ENCODE measurements at regions not wholly inside any gene's neighbourhood (a gene's known extent, or its start where the extent isn't known, plus 50 kb on each side); places are given as distances from the start of the nearest gene placed in this dataset.
A peak's percentile ranks its signal among the peaks of the same experiment; 100 is the strongest.

GRCh38 chr12:23204933-23205778 lies 580.2 kb downstream of the ETNK1 start:
- H3K27ac ChIP-seq (ENCODE audit: low read depth in 1 of 2, low read length in 1 of 2), result no peak overlapping the region
- H3K4me1 ChIP-seq (ENCODE audit: control insufficient read depth in 2 of 2, insufficient read depth in 2 of 2, low read length in 2 of 2), result no peaks in the 10 kb centered on the region
- WGBS, result 11% methylated on average over 3 of the region's 3 CpGs
- DNase-seq (ENCODE audit: low read depth in 6 of 9, low spot score in 9 of 9), result peak in 8 of 9 donors; percentile 4 to 43 (median 13)
- no peaks in the 10 kb centered on the region for H3K9me3 ChIP-seq (ENCODE audit: control insufficient read depth in 2 of 2, insufficient read depth in 1 of 2, low read length in 1 of 2)
- no peak overlapping the region for H3K4me3 ChIP-seq (ENCODE audit: low read length in 2 of 2)
- H3K36me3 ChIP-seq (ENCODE audit: control insufficient read depth in 2 of 2, insufficient read depth in 2 of 2, low read length in 1 of 2), result no peaks in the 10 kb centered on the region
- no peaks in the 10 kb centered on the region for H3K27me3 ChIP-seq (ENCODE audit: control insufficient read depth in 2 of 2, insufficient read depth in 1 of 2, low read length in 1 of 2)

GRCh38 chr12:23209793-23210192 lies 584.8 kb downstream of the ETNK1 start:
- H3K36me3 ChIP-seq (ENCODE audit: control insufficient read depth in 2 of 2, insufficient read depth in 2 of 2, low read length in 1 of 2), result no peaks in the 10 kb centered on the region
- H3K4me1 ChIP-seq (ENCODE audit: control insufficient read depth in 2 of 2, insufficient read depth in 2 of 2, low read length in 2 of 2), result no peaks in the 10 kb centered on the region
- H3K27ac ChIP-seq (ENCODE audit: low read depth in 1 of 2, low read length in 1 of 2), result no peak overlapping the region
- no peak for DNase-seq (ENCODE audit: low read depth in 6 of 9, low spot score in 9 of 9)
- 98% methylated on average over 2 of the region's 2 CpGs for WGBS
- no peaks in the 10 kb centered on the region for H3K9me3 ChIP-seq (ENCODE audit: control insufficient read depth in 2 of 2, insufficient read depth in 1 of 2, low read length in 1 of 2)
- no peaks in the 10 kb centered on the region for H3K27me3 ChIP-seq (ENCODE audit: control insufficient read depth in 2 of 2, insufficient read depth in 1 of 2, low read length in 1 of 2)
- no peak overlapping the region for H3K4me3 ChIP-seq (ENCODE audit: low read length in 2 of 2)

GRCh38 chr12:23210573-23210972 lies 585.6 kb downstream of the ETNK1 start:
- Histone ChIP-seq H3K27ac (ENCODE audit: low read depth in 1 of 2, low read length in 1 of 2) (no peak overlapping the region), H3K9me3 (ENCODE audit: control insufficient read depth in 2 of 2, insufficient read depth in 1 of 2, low read length in 1 of 2) (peaks cover 0 to 1% of the 10 kb centered on the region in 2 donors), H3K27me3 (ENCODE audit: control insufficient read depth in 2 of 2, insufficient read depth in 1 of 2, low read length in 1 of 2) (no peaks in the 10 kb centered on the region), H3K36me3 (ENCODE audit: control insufficient read depth in 2 of 2, insufficient read depth in 2 of 2, low read length in 1 of 2) (no peaks in the 10 kb centered on the region), H3K4me3 (ENCODE audit: low read length in 2 of 2) (no peak overlapping the region), H3K4me1 (ENCODE audit: control insufficient read depth in 2 of 2, insufficient read depth in 2 of 2, low read length in 2 of 2) (no peaks in the 10 kb centered on the region)
- 99% methylated on average over 4 of the region's 4 CpGs for WGBS
- DNase-seq (ENCODE audit: low read depth in 6 of 9, low spot score in 9 of 9), result no peak

GRCh38 chr12:23211384-23212320 lies 586.7 kb downstream of the ETNK1 start:
- H3K9me3 ChIP-seq (ENCODE audit: control insufficient read depth in 2 of 2, insufficient read depth in 1 of 2, low read length in 1 of 2), result peaks cover 0 to 9% of the 10 kb centered on the region in 2 donors
- H3K4me3 ChIP-seq (ENCODE audit: low read length in 2 of 2), result no peak overlapping the region
- H3K27me3 ChIP-seq (ENCODE audit: control insufficient read depth in 2 of 2, insufficient read depth in 1 of 2, low read length in 1 of 2), result no peaks in the 10 kb centered on the region
- no peaks in the 10 kb centered on the region for H3K4me1 ChIP-seq (ENCODE audit: control insufficient read depth in 2 of 2, insufficient read depth in 2 of 2, low read length in 2 of 2)
- DNase-seq (ENCODE audit: low read depth in 6 of 9, low spot score in 9 of 9), result no peak
- WGBS, result 93% methylated on average over 7 of the region's 7 CpGs
- no peaks in the 10 kb centered on the region for H3K36me3 ChIP-seq (ENCODE audit: control insufficient read depth in 2 of 2, insufficient read depth in 2 of 2, low read length in 1 of 2)
- H3K27ac ChIP-seq (ENCODE audit: low read depth in 1 of 2, low read length in 1 of 2), result no peak overlapping the region

GRCh38 chr12:23217158-23217557 lies 592.2 kb downstream of the ETNK1 start:
- Histone ChIP-seq H3K36me3 (ENCODE audit: control insufficient read depth in 2 of 2, insufficient read depth in 2 of 2, low read length in 1 of 2) (no peaks in the 10 kb centered on the region), H3K27ac (ENCODE audit: low read depth in 1 of 2, low read length in 1 of 2) (no peak overlapping the region)

GRCh38 chr12:23217667-23218066 lies 592.7 kb downstream of the ETNK1 start:
- Histone ChIP-seq H3K4me3 (ENCODE audit: low read length in 2 of 2) (no peak overlapping the region), H3K9me3 (ENCODE audit: control insufficient read depth in 2 of 2, insufficient read depth in 1 of 2, low read length in 1 of 2) (peaks cover 0 to 9% of the 10 kb centered on the region in 2 donors), H3K4me1 (ENCODE audit: control insufficient read depth in 2 of 2, insufficient read depth in 2 of 2, low read length in 2 of 2) (no peaks in the 10 kb centered on the region), H3K36me3 (ENCODE audit: control insufficient read depth in 2 of 2, insufficient read depth in 2 of 2, low read length in 1 of 2) (no peaks in the 10 kb centered on the region), H3K27ac (ENCODE audit: low read depth in 1 of 2, low read length in 1 of 2) (no peak overlapping the region), H3K27me3 (ENCODE audit: control insufficient read depth in 2 of 2, insufficient read depth in 1 of 2, low read length in 1 of 2) (no peaks in the 10 kb centered on the region)
- no peak for DNase-seq (ENCODE audit: low read depth in 6 of 9, low spot score in 9 of 9)
- 89% methylated on average over 2 of the region's 2 CpGs for whole genome bisulfite sequencing

More at GRCh38 chr12:23217158-23217557, 592.2 kb downstream of the ETNK1 start:
- Histone ChIP-seq H3K9me3 (ENCODE audit: control insufficient read depth in 2 of 2, insufficient read depth in 1 of 2, low read length in 1 of 2) (peaks cover 0 to 9% of the 10 kb centered on the region in 2 donors), H3K4me1 (ENCODE audit: control insufficient read depth in 2 of 2, insufficient read depth in 2 of 2, low read length in 2 of 2) (no peaks in the 10 kb centered on the region), H3K27me3 (ENCODE audit: control insufficient read depth in 2 of 2, insufficient read depth in 1 of 2, low read length in 1 of 2) (no peaks in the 10 kb centered on the region), H3K4me3 (ENCODE audit: low read length in 2 of 2) (no peak overlapping the region)
- no peak for DNase-seq (ENCODE audit: low read depth in 6 of 9, low spot score in 9 of 9)

- H3K36me3 ChIP-seq (ENCODE audit: control insufficient read depth in 2 of 2, insufficient read depth in 2 of 2, low read length in 1 of 2), result no peaks in the 10 kb centered on the region
- WGBS, result 80% methylated on average over 4 of the region's 4 CpGs
- no peak overlapping the region for H3K27ac ChIP-seq (ENCODE audit: low read depth in 1 of 2, low read length in 1 of 2)
- H3K4me3 ChIP-seq (ENCODE audit: low read length in 2 of 2), result no peak overlapping the region
- no peak for DNase-seq (ENCODE audit: low read depth in 6 of 9, low spot score in 9 of 9)
- H3K4me1 ChIP-seq (ENCODE audit: control insufficient read depth in 2 of 2, insufficient read depth in 2 of 2, low read length in 2 of 2), result no peaks in the 10 kb centered on the region
- no peaks in the 10 kb centered on the region for H3K27me3 ChIP-seq (ENCODE audit: control insufficient read depth in 2 of 2, insufficient read depth in 1 of 2, low read length in 1 of 2)
- peaks cover 0 to 3% of the 10 kb centered on the region in 2 donors for H3K9me3 ChIP-seq (ENCODE audit: control insufficient read depth in 2 of 2, insufficient read depth in 1 of 2, low read length in 1 of 2)
Measured at GRCh38 chr12:23221066-23221465, 596.1 kb downstream of the ETNK1 start.

- Histone ChIP-seq H3K36me3 (ENCODE audit: control insufficient read depth in 2 of 2, insufficient read depth in 2 of 2, low read length in 1 of 2) (no peaks in the 10 kb centered on the region), H3K27me3 (ENCODE audit: control insufficient read depth in 2 of 2, insufficient read depth in 1 of 2, low read length in 1 of 2) (no peaks in the 10 kb centered on the region), H3K4me3 (ENCODE audit: low read length in 2 of 2) (no peak overlapping the region), H3K27ac (ENCODE audit: low read depth in 1 of 2, low read length in 1 of 2) (no peak overlapping the region), H3K4me1 (ENCODE audit: control insufficient read depth in 2 of 2, insufficient read depth in 2 of 2, low read length in 2 of 2) (no peaks in the 10 kb centered on the region), H3K9me3 (ENCODE audit: control insufficient read depth in 2 of 2, insufficient read depth in 1 of 2, low read length in 1 of 2) (no peaks in the 10 kb centered on the region)
- 7% methylated on average over 1 of the region's 1 CpG for WGBS
- DNase-seq (ENCODE audit: low read depth in 6 of 9, low spot score in 9 of 9), result no peak
Measured at GRCh38 chr12:23221926-23222325, 597.0 kb downstream of the ETNK1 start.

- Histone ChIP-seq H3K4me3 (ENCODE audit: low read length in 2 of 2) (no peak overlapping the region), H3K27me3 (ENCODE audit: control insufficient read depth in 2 of 2, insufficient read depth in 1 of 2, low read length in 1 of 2) (no peaks in the 10 kb centered on the region), H3K27ac (ENCODE audit: low read depth in 1 of 2, low read length in 1 of 2) (no peak overlapping the region), H3K9me3 (ENCODE audit: control insufficient read depth in 2 of 2, insufficient read depth in 1 of 2, low read length in 1 of 2) (no peaks in the 10 kb centered on the region), H3K4me1 (ENCODE audit: control insufficient read depth in 2 of 2, insufficient read depth in 2 of 2, low read length in 2 of 2) (no peaks in the 10 kb centered on the region), H3K36me3 (ENCODE audit: control insufficient read depth in 2 of 2, insufficient read depth in 2 of 2, low read length in 1 of 2) (no peaks in the 10 kb centered on the region)
- WGBS, result 90% methylated on average over 3 of the region's 3 CpGs
- DNase-seq (ENCODE audit: low read depth in 6 of 9, low spot score in 9 of 9), result no peak
Measured at GRCh38 chr12:23222801-23223200, 597.8 kb downstream of the ETNK1 start.
